Left ventricle myocardium inferior (tissue), 1 donor: ENCODE measurements at regions not wholly inside any gene's neighbourhood (a gene's known extent, or its start where the extent isn't known, plus 50 kb on each side); places are given as distances from the start of the nearest gene placed in this dataset.
A peak's percentile ranks its signal among the peaks of the same experiment; 100 is the strongest.
"Not testable (repeated sequence)": the region's sequence is repeated elsewhere in the genome, so short reads cannot be mapped to it uniquely, and the experiment has no call there.

Experiments
- DNase-seq: peaks from one replicate; pipeline ENCODE4 v3.0.0-alpha.2; 2020
- H3K27ac ChIP-seq: fragments of 200-600 bp; replicated peaks from 2 replicates; pipeline ENCODE4 v1.8.0; 2021
- H3K27me3 ChIP-seq: fragments of 200-600 bp; 2 replicates; pipeline ENCODE4 v1.8.0; 2021; ENCODE audit warnings: low read depth
- H3K36me3 ChIP-seq: fragments of 200-600 bp; 2 replicates; pipeline ENCODE4 v1.8.0; 2021
- H3K4me1 ChIP-seq: fragments of 200-600 bp; 2 replicates; pipeline ENCODE4 v1.8.0; 2021
- H3K4me3 ChIP-seq: fragments of 200-600 bp; 2 replicates; pipeline ENCODE4 v1.8.0; 2021; ENCODE audit warnings: mild to moderate bottlenecking, moderate library complexity
- H3K9me3 ChIP-seq: fragments of 200-600 bp; replicated peaks from 2 replicates; pipeline ENCODE4 v1.8.0; 2021
- CTCF ChIP-seq: fragments of 200-600 bp; IDR thresholded peaks from 2 replicates; pipeline ENCODE4 v1.8.0; 2021; ENCODE audit warnings: antibody characterized with exemption, mild to moderate bottlenecking, borderline replicate concordance
- intact Hi-C: fragments of 100-400 bp; cut with micrococcal nuclease; formaldehyde crosslinking; loops from one replicate; pipeline ENCODE4 v1.11.0; 2022
- donor health status: DM: no; HTN: yes; CAD: no; lungs with severe emphysema.

GRCh38 chr9:73434826-73435225 is 283.2 kb downstream of the ANXA1 start:
- Histone ChIP-seq H3K4me1 (no peaks in the 10 kb centered on the region), H3K27ac (no peak overlapping the region), H3K4me3 (no peak overlapping the region), H3K27me3 (no peaks in the 10 kb centered on the region), H3K36me3 (no peaks in the 10 kb centered on the region), H3K9me3 (no peaks in the 10 kb centered on the region)
- no peak for DNase-seq
- TF ChIP-seq CTCF: no peak
- intact Hi-C loops: no loop called here

- TF ChIP-seq CTCF: no peak
- no peaks in the 10 kb centered on the region for H3K9me3 ChIP-seq
- H3K27me3 ChIP-seq: no peaks in the 10 kb centered on the region
- H3K36me3 ChIP-seq: no peaks in the 10 kb centered on the region
- H3K4me1 ChIP-seq: no peaks in the 10 kb centered on the region
- H3K4me3 ChIP-seq: no peak overlapping the region
- DNase-seq: no peak
- intact Hi-C loops: no loop called here
- no peak overlapping the region for H3K27ac ChIP-seq
Measured at GRCh38 chr9:73437758-73438157, 286.1 kb downstream of the ANXA1 start.

GRCh38 chr9:73439839-73440238 is 288.2 kb downstream of the ANXA1 start:
- H3K4me3 ChIP-seq, H3K27ac ChIP-seq, H3K27me3 ChIP-seq, intact Hi-C loops, H3K9me3 ChIP-seq, DNase-seq, H3K36me3 ChIP-seq, H3K4me1 ChIP-seq: not testable (repeated sequence)

GRCh38 chr9:73441223-73441622 is 289.6 kb downstream of the ANXA1 start:
- no peaks in the 10 kb centered on the region for H3K36me3 ChIP-seq
- no peaks in the 10 kb centered on the region for H3K27me3 ChIP-seq
- H3K27ac ChIP-seq: no peak overlapping the region
- DNase-seq: no peak
- no peak overlapping the region for H3K4me3 ChIP-seq
- intact Hi-C loops: no loop called here
- H3K4me1 ChIP-seq: no peaks in the 10 kb centered on the region
- no peak for TF ChIP-seq CTCF
- no peaks in the 10 kb centered on the region for H3K9me3 ChIP-seq

- Histone ChIP-seq H3K27me3 (no peaks in the 10 kb centered on the region), H3K9me3 (no peaks in the 10 kb centered on the region), H3K4me3 (no peak overlapping the region), H3K27ac (no peak overlapping the region), H3K36me3 (no peaks in the 10 kb centered on the region), H3K4me1 (no peaks in the 10 kb centered on the region)
- intact Hi-C loops: no loop called here
- DNase-seq: no peak
- TF ChIP-seq CTCF: no peak
Measured at GRCh38 chr9:73441890-73442818, 290.5 kb downstream of the ANXA1 start.

- H3K9me3 ChIP-seq: no peaks in the 10 kb centered on the region
- TF ChIP-seq CTCF: no peak
- no peaks in the 10 kb centered on the region for H3K4me1 ChIP-seq
- intact Hi-C loops: no loop called here
- H3K36me3 ChIP-seq: no peaks in the 10 kb centered on the region
- no peaks in the 10 kb centered on the region for H3K27me3 ChIP-seq
- no peak for DNase-seq
- H3K27ac ChIP-seq: peak overlapping the region; percentile 35
- no peak overlapping the region for H3K4me3 ChIP-seq
Measured at GRCh38 chr9:73444821-73445220, 293.2 kb downstream of the ANXA1 start.

GRCh38 chr9:73445384-73445783 is 293.7 kb downstream of the ANXA1 start:
- H3K27me3 ChIP-seq, H3K9me3 ChIP-seq, H3K4me1 ChIP-seq, H3K36me3 ChIP-seq, intact Hi-C loops, DNase-seq: not testable (repeated sequence)
- peak overlapping the region; percentile 65 for H3K27ac ChIP-seq
- peak overlapping the region; percentile 63 for H3K4me3 ChIP-seq
